AG09309 (cell line): ENCODE measurements at regions not wholly inside any gene's neighbourhood (a gene's known extent, or its start where the extent isn't known, plus 50 kb on each side); places are given as distances from the start of the nearest gene placed in this dataset.

Experiments used
- DNase-seq: peaks from one replicate; pipeline ENCODE4 v3.0.0-alpha.2; 2010; ENCODE audit warnings: low read depth
- H3K4me3 ChIP-seq: 2 replicates; pipeline ENCODE4 v1.5.1; 2011; ENCODE audit warnings: mild to moderate bottlenecking, low read depth, low read length, moderate library complexity; ENCODE audit not compliant: control insufficient read depth
- CTCF ChIP-seq: IDR thresholded peaks from 2 replicates; pipeline ENCODE4 v1.5.1; 2011; ENCODE audit warnings: mild to moderate bottlenecking, low read depth, low read length, inconsistent platforms; ENCODE audit not compliant: insufficient read depth, control insufficient read depth; ENCODE audit errors: missing control alignments

- no peak for TF ChIP-seq CTCF
- H3K4me3 ChIP-seq: no peak overlapping the region
- DNase-seq: no peak
Observed at GRCh38 chr6:156004796-156005195, 549.2 kb upstream of the NOX3 start.

- H3K4me3 ChIP-seq: no peak overlapping the region
- DNase-seq: no peak
- no peak for TF ChIP-seq CTCF
Observed at GRCh38 chr6:155996151-155996550, 540.5 kb upstream of the NOX3 start.

- no peak for TF ChIP-seq CTCF
- no peak overlapping the region for H3K4me3 ChIP-seq
- DNase-seq: no peak
Observed at GRCh38 chr6:155995281-155995680, 539.6 kb upstream of the NOX3 start.

GRCh38 chr6:155994086-155994485 is 538.4 kb upstream of the NOX3 start:
- H3K4me3 ChIP-seq: no peak overlapping the region
- no peak for TF ChIP-seq CTCF
- no peak for DNase-seq

GRCh38 chr6:155993240-155993639 is 537.6 kb upstream of the NOX3 start:
- no peak for TF ChIP-seq CTCF

GRCh38 chr6:155985660-155986138 is 530.1 kb upstream of the NOX3 start:
- no peak overlapping the region for H3K4me3 ChIP-seq
- no peak for TF ChIP-seq CTCF
- no peak for DNase-seq

More at GRCh38 chr6:155993240-155993639, 537.6 kb upstream of the NOX3 start:
- H3K4me3 ChIP-seq: no peak overlapping the region
- no peak for DNase-seq

GRCh38 chr6:155980768-155981079 is 525.1 kb upstream of the NOX3 start:
- no peak overlapping the region for H3K4me3 ChIP-seq
- no peak for TF ChIP-seq CTCF
- DNase-seq: no peak
